Fibroblast of mammary gland (primary cell): ENCODE measurements at regions not wholly inside any gene's neighbourhood (a gene's known extent, or its start where the extent isn't known, plus 50 kb on each side); places are given as distances from the start of the nearest gene placed in this dataset.

ENCODE experiments used
- DNase-seq: peaks from one replicate; pipeline ENCODE4 v3.0.0-alpha.2; 2010; ENCODE audit warnings: low read depth
- H3K4me3 ChIP-seq: 2 replicates; pipeline ENCODE4 v1.5.1; 2011; ENCODE audit warnings: low read depth, mild to moderate bottlenecking, low read length, moderate library complexity; ENCODE audit not compliant: control insufficient read depth
- CTCF ChIP-seq: conservative IDR thresholded peaks from 2 replicates; pipeline ENCODE4 v1.5.1; 2011; ENCODE audit warnings: low read depth, low read length, inconsistent platforms; ENCODE audit not compliant: control insufficient read depth, insufficient read depth

DNA sequence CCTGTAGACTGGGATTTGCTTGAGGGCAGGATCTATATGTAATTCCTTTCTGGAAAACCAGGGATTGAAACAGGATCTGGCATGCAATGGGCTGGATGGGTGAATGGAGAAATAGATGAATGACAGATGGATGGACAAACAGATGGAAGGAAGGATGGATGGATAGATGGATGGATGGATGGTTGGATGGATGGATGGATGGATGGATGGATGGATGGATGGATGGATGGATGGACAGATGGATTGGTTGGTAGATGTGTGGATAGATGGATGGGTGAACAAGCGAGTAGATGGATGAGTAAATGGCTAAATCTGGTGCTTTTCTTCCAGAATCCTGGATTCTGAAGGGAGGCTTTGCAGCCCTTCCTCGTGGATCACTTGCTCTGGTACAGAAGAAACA, 162.5 kb upstream of the SMIM23 start:
- no peak for DNase-seq
- H3K4me3 ChIP-seq = no peak overlapping the region
- TF ChIP-seq CTCF = no peak

- no peak overlapping the region for H3K4me3 ChIP-seq
- TF ChIP-seq CTCF = no peak
- no peak for DNase-seq
These were observed 162.0 kb upstream of the SMIM23 start for GRCh38 chr5:171623551-171624097.

- TF ChIP-seq CTCF = no peak
- H3K4me3 ChIP-seq = no peak overlapping the region
- DNase-seq = no peak
These were observed 161.2 kb upstream of the SMIM23 start for GRCh38 chr5:171624396-171624795.

GRCh38 chr5:171625646-171626045, 160.0 kb upstream of the SMIM23 start:
- no peak overlapping the region for H3K4me3 ChIP-seq
- DNase-seq = no peak
- no peak for TF ChIP-seq CTCF

DNA sequence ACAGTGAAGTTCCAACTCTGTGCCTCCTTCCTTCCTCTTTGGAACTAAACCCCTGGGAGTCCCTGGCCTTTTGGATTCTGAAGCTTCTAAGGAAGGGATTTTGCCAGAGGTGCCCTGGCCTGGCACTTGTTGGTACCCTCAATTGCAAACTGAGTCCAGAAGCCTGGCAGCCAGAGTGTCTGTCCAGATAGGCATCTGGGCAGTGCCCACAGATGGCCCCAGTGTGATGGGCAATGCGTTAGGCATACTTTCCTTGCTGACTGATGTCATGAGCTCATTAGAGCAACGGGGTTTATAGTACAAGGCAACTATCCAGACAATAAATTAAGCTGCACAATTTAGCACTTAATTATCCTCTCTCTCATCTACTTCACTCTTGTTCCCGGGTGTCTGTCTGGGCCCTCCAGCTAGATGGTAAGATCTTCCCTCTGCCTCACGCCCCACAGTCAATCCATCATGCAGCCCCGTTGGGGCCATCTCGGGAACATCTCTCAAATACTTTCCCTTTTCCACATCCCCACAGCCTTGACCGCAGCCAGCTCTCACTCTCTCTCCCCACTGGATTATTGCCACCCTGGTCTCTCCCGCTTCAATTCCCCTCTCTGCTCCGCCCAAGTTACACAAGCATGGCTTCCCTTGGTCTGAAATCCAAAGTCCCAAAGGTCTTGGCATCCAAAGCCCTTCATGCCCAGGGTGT, 157.5 kb upstream of the SMIM23 start:
- DNase-seq = no peak
- TF ChIP-seq CTCF = no peak
- no peak overlapping the region for H3K4me3 ChIP-seq

DNA sequence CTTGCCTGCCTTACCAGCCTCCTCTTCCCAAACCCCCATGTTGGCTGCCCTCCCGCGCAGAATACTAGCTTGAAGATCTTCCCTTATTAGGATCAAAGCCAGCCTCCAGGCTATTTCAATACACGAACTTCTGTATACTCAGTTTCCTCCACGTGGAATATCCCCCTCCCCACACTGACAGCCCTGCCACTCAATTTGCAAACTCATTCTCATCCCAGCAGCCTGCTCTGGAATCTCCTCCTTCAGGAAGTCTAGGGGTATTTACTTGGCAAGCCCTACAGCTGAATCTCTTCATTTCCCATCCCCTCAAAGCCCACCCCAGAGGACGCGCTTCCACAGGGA, 157.0 kb upstream of the SMIM23 start:
- no peak overlapping the region for H3K4me3 ChIP-seq
- DNase-seq = no peak
- TF ChIP-seq CTCF = no peak
